NT2/D1 (cell line): ENCODE measurements at regions not wholly inside any gene's neighbourhood (a gene's known extent, or its start where the extent isn't known, plus 50 kb on each side); places are given as distances from the start of the nearest gene placed in this dataset.
"Not testable (repeated sequence)": the region's sequence is repeated elsewhere in the genome, so short reads cannot be mapped to it uniquely, and the experiment has no call there.

Source experiments
- DNase-seq: peaks from one replicate; pipeline ENCODE4 v3.0.0-alpha.2; 2011; ENCODE audit warnings: low read depth, low spot score
- H3K27me3 ChIP-seq: 2 replicates; pipeline ENCODE4 v1.6.0; 2011; ENCODE audit warnings: mild to moderate bottlenecking; ENCODE audit not compliant: insufficient read length, insufficient read depth
- H3K36me3 ChIP-seq: 2 replicates; pipeline ENCODE4 v1.6.1; 2011; ENCODE audit warnings: mild to moderate bottlenecking, low read length, mixed read lengths; ENCODE audit not compliant: insufficient read depth, insufficient read length
- H3K4me1 ChIP-seq: 2 replicates; pipeline ENCODE4 v1.5.1; 2011; ENCODE audit not compliant: insufficient read depth, insufficient read length
- H3K4me3 ChIP-seq: 2 replicates; pipeline ENCODE4 v1.5.1; 2011; ENCODE audit warnings: low read depth; ENCODE audit not compliant: insufficient read length
- H3K9ac ChIP-seq: 2 replicates; pipeline ENCODE4 v1.6.0; 2011; ENCODE audit warnings: low read depth; ENCODE audit not compliant: insufficient read length
- H3K9me3 ChIP-seq: 2 replicates; pipeline ENCODE4 v1.5.1; 2011; ENCODE audit warnings: mild to moderate bottlenecking, low read length; ENCODE audit not compliant: insufficient read depth
- SUZ12 ChIP-seq: IDR thresholded peaks from 2 replicates; pipeline ENCODE4 v1.6.1; 2011; ENCODE audit not compliant: insufficient read length, insufficient read depth; ENCODE audit errors: extremely low read depth
- YY1 ChIP-seq: IDR thresholded peaks from 2 replicates; pipeline ENCODE4 v1.6.1; 2011; ENCODE audit not compliant: insufficient read length, insufficient read depth
- ZNF274 ChIP-seq: IDR thresholded peaks from 2 replicates; pipeline ENCODE4 v1.6.1; 2011; ENCODE audit warnings: mild to moderate bottlenecking, low read depth, low read length

- H3K9me3 ChIP-seq = no peaks in the 10 kb centered on the region
- no peaks in the 10 kb centered on the region for H3K36me3 ChIP-seq
- H3K4me3 ChIP-seq = no peak overlapping the region
- no peaks in the 10 kb centered on the region for H3K27me3 ChIP-seq
- DNase-seq = no peak
- TF ChIP-seq SUZ12 = no peak
- no peak for TF ChIP-seq YY1
- H3K4me1 ChIP-seq = no peaks in the 10 kb centered on the region
- H3K9ac ChIP-seq = no peak overlapping the region
These were observed 957.8 kb downstream of the SLC4A3 start for GRCh38 chr2:220585241-220585640.

- H3K9me3 ChIP-seq = no peaks in the 10 kb centered on the region
- H3K36me3 ChIP-seq = no peaks in the 10 kb centered on the region
- H3K4me1 ChIP-seq = no peaks in the 10 kb centered on the region
- no peak for TF ChIP-seq SUZ12
- no peak for TF ChIP-seq ZNF274
- TF ChIP-seq YY1 = no peak
- no peak overlapping the region for H3K4me3 ChIP-seq
- no peak overlapping the region for H3K9ac ChIP-seq
- H3K27me3 ChIP-seq = no peaks in the 10 kb centered on the region
- no peak for DNase-seq
These were observed 959.6 kb downstream of the SLC4A3 start for GRCh38 chr2:220586980-220587530.

- DNase-seq = no peak
- no peaks in the 10 kb centered on the region for H3K4me1 ChIP-seq
- H3K27me3 ChIP-seq = no peaks in the 10 kb centered on the region
- H3K4me3 ChIP-seq = no peak overlapping the region
- no peak for TF ChIP-seq SUZ12
- TF ChIP-seq YY1 = no peak
- no peak for TF ChIP-seq ZNF274
- no peaks in the 10 kb centered on the region for H3K9me3 ChIP-seq
- no peaks in the 10 kb centered on the region for H3K36me3 ChIP-seq
- no peak overlapping the region for H3K9ac ChIP-seq
These were observed 960.7 kb downstream of the SLC4A3 start for GRCh38 chr2:220588148-220588547.

GRCh38 chr2:220590476-220590875 lies 963.0 kb downstream of the SLC4A3 start:
- no peak overlapping the region for H3K9ac ChIP-seq

GRCh38 chr2:220593526-220593925 lies 966.1 kb downstream of the SLC4A3 start:
- Histone ChIP-seq H3K4me3 (no peak overlapping the region), H3K9ac (no peak overlapping the region), H3K4me1 (no peaks in the 10 kb centered on the region), H3K27me3 (no peaks in the 10 kb centered on the region), H3K9me3 (no peaks in the 10 kb centered on the region), H3K36me3 (no peaks in the 10 kb centered on the region)
- TF ChIP-seq ZNF274 (no peak), YY1 (no peak), SUZ12 (no peak)
- no peak for DNase-seq

More at GRCh38 chr2:220590476-220590875, 963.0 kb downstream of the SLC4A3 start:
- no peak for DNase-seq
- no peaks in the 10 kb centered on the region for H3K27me3 ChIP-seq
- H3K4me1 ChIP-seq = no peaks in the 10 kb centered on the region
- TF ChIP-seq ZNF274 = no peak
- no peaks in the 10 kb centered on the region for H3K36me3 ChIP-seq
- H3K4me3 ChIP-seq = no peak overlapping the region
- H3K9me3 ChIP-seq = no peaks in the 10 kb centered on the region

GRCh38 chr2:220601674-220602073 lies 970.4 kb downstream of the EPHA4 start:
- no peaks in the 10 kb centered on the region for H3K27me3 ChIP-seq
- no peak overlapping the region for H3K4me3 ChIP-seq
- H3K4me1 ChIP-seq = no peaks in the 10 kb centered on the region
- no peaks in the 10 kb centered on the region for H3K9me3 ChIP-seq
- DNase-seq = peak; percentile 3
- no peak overlapping the region for H3K9ac ChIP-seq
- TF ChIP-seq SUZ12 = no peak
- TF ChIP-seq YY1 = no peak
- TF ChIP-seq ZNF274 = no peak
- H3K36me3 ChIP-seq = no peaks in the 10 kb centered on the region

GRCh38 chr2:220613004-220613403 lies 959.1 kb downstream of the EPHA4 start:
- H3K9ac ChIP-seq, DNase-seq, H3K4me1 ChIP-seq, H3K9me3 ChIP-seq, H3K27me3 ChIP-seq, H3K4me3 ChIP-seq, H3K36me3 ChIP-seq: not testable (repeated sequence)

- TF ChIP-seq SUZ12 (no peak), ZNF274 (no peak), YY1 (no peak)
- DNase-seq = no peak
- no peaks in the 10 kb centered on the region for H3K27me3 ChIP-seq
- no peak overlapping the region for H3K9ac ChIP-seq
- no peaks in the 10 kb centered on the region for H3K9me3 ChIP-seq
- H3K4me1 ChIP-seq = no peaks in the 10 kb centered on the region
- no peak overlapping the region for H3K4me3 ChIP-seq
- H3K36me3 ChIP-seq = no peaks in the 10 kb centered on the region
These were observed 958.0 kb downstream of the EPHA4 start for GRCh38 chr2:220614064-220614463.
